GM18861 (cell line): ENCODE measurements at regions not wholly inside any gene's neighbourhood (a gene's known extent, or its start where the extent isn't known, plus 50 kb on each side); places are given as distances from the start of the nearest gene placed in this dataset.

ENCODE experiments used
- ATAC-seq: cut with Tn5 transposase; IDR thresholded peaks from one replicate; pipeline ENCODE4 v1.9.1; 2021; ENCODE audit not compliant: unreplicated experiment

GRCh38 chr5:6910950-6911349, 197.7 kb downstream of the TENT4A start:
- no peak for ATAC-seq

- ATAC-seq = no peak
Measured at GRCh38 chr5:6914347-6914746, 201.1 kb downstream of the TENT4A start.

GRCh38 chr5:6915574-6915973, 202.3 kb downstream of the TENT4A start:
- ATAC-seq = no peak

GRCh38 chr5:6918255-6918654, 205.0 kb downstream of the TENT4A start:
- no peak for ATAC-seq

- ATAC-seq = no peak
Measured at GRCh38 chr5:6920628-6921256, 207.5 kb downstream of the TENT4A start.

- no peak for ATAC-seq
Measured at GRCh38 chr5:6926491-6927038, 213.3 kb downstream of the TENT4A start.

GRCh38 chr5:6936031-6936430, 222.8 kb downstream of the TENT4A start:
- ATAC-seq = no peak

- no peak for ATAC-seq
Measured at GRCh38 chr5:6937677-6938076, 224.4 kb downstream of the TENT4A start.

- no peak for ATAC-seq
Measured at GRCh38 chr5:6941631-6942030, 228.4 kb downstream of the TENT4A start.

- no peak for ATAC-seq
Measured at GRCh38 chr5:6943197-6944112, 230.2 kb downstream of the TENT4A start.

- ATAC-seq = no peak
Measured at GRCh38 chr5:6948562-6948961, 235.3 kb downstream of the TENT4A start.

- no peak for ATAC-seq
Measured at GRCh38 chr5:6949230-6949629, 236.0 kb downstream of the TENT4A start.

GRCh38 chr5:6950250-6950649, 237.0 kb downstream of the TENT4A start:
- no peak for ATAC-seq

GRCh38 chr5:6950860-6951259, 237.6 kb downstream of the TENT4A start:
- ATAC-seq = no peak

- ATAC-seq = no peak
Measured at GRCh38 chr5:6961123-6961522, 247.9 kb downstream of the TENT4A start.

- no peak for ATAC-seq
Measured at GRCh38 chr5:6961837-6962635, 248.8 kb downstream of the TENT4A start.

GRCh38 chr5:6976971-6977370, 263.7 kb downstream of the TENT4A start:
- no peak for ATAC-seq

GRCh38 chr5:6979061-6979460, 265.8 kb downstream of the TENT4A start:
- ATAC-seq = no peak

- no peak for ATAC-seq
Measured at GRCh38 chr5:6989230-6989629, 276.0 kb downstream of the TENT4A start.

- ATAC-seq = no peak
Measured at GRCh38 chr5:6994097-6994496, 280.9 kb downstream of the TENT4A start.

GRCh38 chr5:6995115-6995514, 281.9 kb downstream of the TENT4A start:
- ATAC-seq = no peak
